Esophagus muscularis mucosa (tissue), 4 donors: ENCODE measurements at regions not wholly inside any gene's neighbourhood (a gene's known extent, or its start where the extent isn't known, plus 50 kb on each side); places are given as distances from the start of the nearest gene placed in this dataset.

Experiments
- CTCF ChIP-seq, 3 experiments: fragments of 200-600 bp in 2 of 3; fragments of 450-650 bp in 1 of 3; sonication (generic) in 2 of 3; IDR thresholded peaks; one replicate each; pipeline ENCODE4 v1.5.1; 2017 to 2019; ENCODE audit warnings: antibody characterized with exemption in 3 of 3, mild to moderate bottlenecking in 2 of 3, moderate library complexity in 1 of 3
- EP300 ChIP-seq: sonication (generic); formaldehyde crosslinking; IDR thresholded peaks from one replicate; pipeline ENCODE4 v1.6.1; 2017; ENCODE audit warnings: antibody characterized with exemption
- POLR2A ChIP-seq: fragments of 450-650 bp; IDR thresholded peaks from one replicate; pipeline ENCODE4 v1.6.1; 2017; ENCODE audit warnings: antibody characterized with exemption, moderate library complexity, mild to moderate bottlenecking, low read depth
- POLR2AphosphoS5 ChIP-seq, 2 donors: sonication (generic); formaldehyde crosslinking; IDR thresholded peaks; one replicate each; pipeline ENCODE4 v1.6.1; 2017; ENCODE audit warnings: antibody characterized with exemption in 2 of 2

DNA sequence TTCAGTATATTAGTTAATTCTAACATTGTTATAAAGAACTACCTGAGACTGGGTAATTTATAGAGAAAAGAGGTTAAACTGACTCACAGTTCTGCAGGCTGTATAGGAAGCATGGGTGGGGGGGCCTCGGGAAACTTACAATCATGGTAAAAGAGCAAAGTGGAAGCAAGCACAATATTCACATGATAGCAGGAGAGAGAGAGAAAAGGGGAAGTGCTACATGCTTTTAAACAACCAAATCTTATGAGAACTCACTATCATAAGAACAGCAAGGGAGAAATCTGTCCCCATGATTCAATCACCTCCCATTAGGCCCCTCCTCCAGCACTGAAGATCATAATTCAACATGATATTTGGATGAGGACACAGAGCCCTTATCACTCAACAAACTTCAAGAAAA lies 324.9 kb downstream of the ZNF608 start:
- TF ChIP-seq CTCF (IDR thresholded peaks at IDR 0.05) (no peak), POLR2AphosphoS5 (IDR thresholded peaks at IDR 0.05) (no peak), EP300 (no peak), POLR2A (no peak)
